ENCODE measurements at regions not wholly inside any gene's neighbourhood (a gene's known extent, or its start where the extent isn't known, plus 50 kb on each side); places are given as distances from the start of the nearest gene placed in this dataset.

- DNase-seq (ENCODE audit: low spot score) (no peak), ATAC-seq (ENCODE audit: insufficient number of reproducible peaks, low FRiP score, low read depth) (no peak)
- H3K9me3 ChIP-seq, result no peaks in the 10 kb centered on the region
- no peaks in the 10 kb centered on the region for H3K4me1 ChIP-seq (ENCODE audit: control insufficient read depth in 1 of 2, low read depth in 2 of 2)
- no peaks in the 10 kb centered on the region for H3K36me3 ChIP-seq
- H3K27me3 ChIP-seq (replicated peaks; ENCODE audit: insufficient read depth), result no peaks in the 10 kb centered on the region
- no peak overlapping the region for H3K4me3 ChIP-seq
- no peak overlapping the region for H3K27ac ChIP-seq
- TF ChIP-seq CTCF (IDR thresholded peaks at IDR 0.05), result no peak
Observed at GRCh38 chrX:88526385-88526784, 220.6 kb upstream of the CPXCR1 start.

GRCh38 chrX:88558421-88558820, 188.6 kb upstream of the CPXCR1 start:
- Histone ChIP-seq H3K27ac (no peak overlapping the region), H3K9me3 (no peaks in the 10 kb centered on the region)
- no peak for TF ChIP-seq CTCF (IDR thresholded peaks at IDR 0.05)

GRCh38 chrX:88560673-88561330, 186.2 kb upstream of the CPXCR1 start:
- no peak overlapping the region for H3K4me3 ChIP-seq
- H3K36me3 ChIP-seq, result no peaks in the 10 kb centered on the region
- DNase-seq (ENCODE audit: low spot score) (no peak), ATAC-seq (ENCODE audit: insufficient number of reproducible peaks, low FRiP score, low read depth) (no peak)
- H3K4me1 ChIP-seq (ENCODE audit: control insufficient read depth in 1 of 2, low read depth in 2 of 2), result no peaks in the 10 kb centered on the region
- no peak for TF ChIP-seq CTCF (IDR thresholded peaks at IDR 0.05)
- no peak overlapping the region for H3K27ac ChIP-seq
- H3K27me3 ChIP-seq (replicated peaks; ENCODE audit: insufficient read depth), result no peaks in the 10 kb centered on the region
- H3K9me3 ChIP-seq, result no peaks in the 10 kb centered on the region

More at GRCh38 chrX:88558421-88558820, 188.6 kb upstream of the CPXCR1 start:
- DNase-seq (ENCODE audit: low spot score), result no peak
- ATAC-seq (ENCODE audit: insufficient number of reproducible peaks, low FRiP score, low read depth), result no peak
- no peaks in the 10 kb centered on the region for H3K27me3 ChIP-seq (replicated peaks; ENCODE audit: insufficient read depth)
- H3K36me3 ChIP-seq, result no peaks in the 10 kb centered on the region
- H3K4me3 ChIP-seq, result no peak overlapping the region
- H3K4me1 ChIP-seq (ENCODE audit: control insufficient read depth in 1 of 2, low read depth in 2 of 2), result no peaks in the 10 kb centered on the region

- no peak for ATAC-seq (ENCODE audit: insufficient number of reproducible peaks, low FRiP score, low read depth)
- DNase-seq (ENCODE audit: low spot score), result no peak
- no peaks in the 10 kb centered on the region for H3K4me1 ChIP-seq (ENCODE audit: control insufficient read depth in 1 of 2, low read depth in 2 of 2)
- TF ChIP-seq CTCF (IDR thresholded peaks at IDR 0.05), result no peak
- H3K27ac ChIP-seq, result no peak overlapping the region
- H3K4me3 ChIP-seq, result no peak overlapping the region
- H3K27me3 ChIP-seq (replicated peaks; ENCODE audit: insufficient read depth), result no peaks in the 10 kb centered on the region
- H3K9me3 ChIP-seq, result no peaks in the 10 kb centered on the region
- no peaks in the 10 kb centered on the region for H3K36me3 ChIP-seq
Observed at GRCh38 chrX:88584283-88584682, 162.7 kb upstream of the CPXCR1 start.

- no peaks in the 10 kb centered on the region for H3K9me3 ChIP-seq
- ATAC-seq (ENCODE audit: insufficient number of reproducible peaks, low FRiP score, low read depth) (no peak), DNase-seq (ENCODE audit: low spot score) (no peak)
- no peak overlapping the region for H3K27ac ChIP-seq
- no peaks in the 10 kb centered on the region for H3K4me1 ChIP-seq (ENCODE audit: control insufficient read depth in 1 of 2, low read depth in 2 of 2)
- H3K27me3 ChIP-seq (replicated peaks; ENCODE audit: insufficient read depth), result no peaks in the 10 kb centered on the region
- H3K36me3 ChIP-seq, result no peaks in the 10 kb centered on the region
- no peak for TF ChIP-seq CTCF (IDR thresholded peaks at IDR 0.05)
- H3K4me3 ChIP-seq, result no peak overlapping the region
Observed at GRCh38 chrX:88586317-88586716, 160.7 kb upstream of the CPXCR1 start.

Data from thoracic aorta (tissue), 2 donors.